Activated gamma-delta T cell treated with anti-CD3 and anti-CD28 coated beads, Interleukin-2, amount 50 U/mL, for 16 hours (primary cell): ENCODE measurements at regions not wholly inside any gene's neighbourhood (a gene's known extent, or its start where the extent isn't known, plus 50 kb on each side); places are given as distances from the start of the nearest gene placed in this dataset.
A peak's percentile ranks its signal among the peaks of the same experiment; 100 is the strongest.
"Not testable (repeated sequence)": the region's sequence is repeated elsewhere in the genome, so short reads cannot be mapped to it uniquely, and the experiment has no call there.

Experiments used
- DNase-seq: peaks from one replicate; pipeline ENCODE4 v3.0.0-alpha.2; 2020; ENCODE audit warnings: low read depth

- no peak for DNase-seq
Measured at GRCh38 chr6:28585335-28585734, 59.7 kb downstream of the GPX5 start.

- no peak for DNase-seq
Measured at GRCh38 chr6:28586324-28586723, 60.6 kb downstream of the GPX5 start.

- peak; percentile 23 for DNase-seq
Measured at GRCh38 chr6:28586962-28587745, 61.5 kb downstream of the GPX5 start.

GRCh38 chr6:28587746-28588075, 62.0 kb downstream of the GPX5 start:
- no peak for DNase-seq

GRCh38 chr6:28588666-28589065, 63.0 kb downstream of the GPX5 start:
- no peak for DNase-seq

- DNase-seq = no peak
Measured at GRCh38 chr6:28589234-28589956, 63.7 kb downstream of the GPX5 start.

GRCh38 chr6:28589957-28590349, 64.3 kb downstream of the GPX5 start:
- DNase-seq = no peak

GRCh38 chr6:28597217-28597835, 71.6 kb downstream of the GPX5 start:
- no peak for DNase-seq

GRCh38 chr6:28597924-28598722, 72.4 kb downstream of the GPX5 start:
- no peak for DNase-seq

GRCh38 chr6:28598757-28599686, 73.3 kb downstream of the GPX5 start:
- no peak for DNase-seq

- no peak for DNase-seq
Measured at GRCh38 chr6:28600245-28600644, 74.6 kb downstream of the GPX5 start.

GRCh38 chr6:28603891-28604290, 78.2 kb downstream of the GPX5 start:
- no peak for DNase-seq

GRCh38 chr6:28606424-28607391, 81.0 kb downstream of the GPX5 start:
- no peak for DNase-seq

- no peak for DNase-seq
Measured at GRCh38 chr6:28607990-28608389, 82.3 kb downstream of the GPX5 start.

GRCh38 chr6:28609672-28610071, 84.0 kb downstream of the GPX5 start:
- no peak for DNase-seq

GRCh38 chr6:28615616-28615954, 89.9 kb downstream of the GPX5 start:
- no peak for DNase-seq

GRCh38 chr6:28615955-28616747, 90.5 kb downstream of the GPX5 start:
- no peak for DNase-seq

GRCh38 chr6:28618898-28619555, 93.3 kb downstream of the GPX5 start:
- no peak for DNase-seq

GRCh38 chr6:28621268-28621667, 95.6 kb downstream of the GPX5 start:
- not testable (repeated sequence) for DNase-seq
